Tibial nerve (tissue), 4 donors: ENCODE measurements at regions not wholly inside any gene's neighbourhood (a gene's known extent, or its start where the extent isn't known, plus 50 kb on each side); places are given as distances from the start of the nearest gene placed in this dataset.

Source experiments
- CTCF ChIP-seq, 5 experiments: fragments of 200-600 bp in 3 of 5; fragments of 450-650 bp in 2 of 5; sonication (generic) in 3 of 5; IDR thresholded peaks; one replicate each; pipeline ENCODE4 v1.5.1; 2016 to 2019; ENCODE audit warnings: antibody characterized with exemption in 5 of 5, mild to moderate bottlenecking in 3 of 5, moderate library complexity in 2 of 5
- EP300 ChIP-seq, 2 donors: sonication (generic); formaldehyde crosslinking; IDR thresholded peaks; one replicate each; pipeline ENCODE4 v1.6.1; 2017; ENCODE audit warnings: antibody characterized with exemption in 2 of 2, mild to moderate bottlenecking in 1 of 2
- POLR2A ChIP-seq, 2 donors: fragments of 450-650 bp; IDR thresholded peaks; one replicate each; pipeline ENCODE4 v1.6.1; 2017; ENCODE audit warnings: antibody characterized with exemption in 2 of 2, mild to moderate bottlenecking in 2 of 2, moderate library complexity in 2 of 2

GRCh38 chr1:239587574-239588369 is 201.4 kb downstream of the CHRM3 start:
- no peak for TF ChIP-seq CTCF (IDR thresholded peaks at IDR 0.05)
- no peak for TF ChIP-seq POLR2A (IDR thresholded peaks at IDR 0.05)
- TF ChIP-seq EP300 (IDR thresholded peaks at IDR 0.05) = no peak
